H1 (cell line): ENCODE measurements at regions not wholly inside any gene's neighbourhood (a gene's known extent, or its start where the extent isn't known, plus 50 kb on each side); places are given as distances from the start of the nearest gene placed in this dataset.

Experiments
- CTCF ChIA-PET: fragments of 300-600 bp; sonication (Branson Sonifier 250); formaldehyde crosslinking; loops from one replicate; lab custom pipeline; 2021; ENCODE audit not compliant: partially characterized antibody; lab: Charles Lee
- POLR2A ChIA-PET: fragments of 300-600 bp; sonication (Branson Sonifier 250); formaldehyde crosslinking; loops from one replicate; lab custom pipeline; 2021; ENCODE audit warnings: inconsistent platforms; ENCODE audit not compliant: partially characterized antibody; lab: Charles Lee
- DNase-seq, 2 experiments: peaks; one replicate each; pipeline versions ENCODE4 v3.0.0 to v3.0.0-alpha.2; 2010 to 2022; ENCODE audit warnings: low spot score in 2 of 2, low read depth in 1 of 2, mixed read lengths in 1 of 2
- FAIRE-seq: peaks from 2 replicates; lab custom pipeline; 2011; peaks lifted over from hg19 to GRCh38; lab: Jason Lieb, UNC
- H2AFZ ChIP-seq: 2 replicates; pipeline ENCODE4 v1.8.1; 2012; ENCODE audit warnings: low read length, inconsistent platforms
- H2AK5ac ChIP-seq: 2 replicates; pipeline ENCODE4 v1.6.1; 2013; ENCODE audit warnings: low read depth, low read length
- H2BK120ac ChIP-seq: replicated peaks from 2 replicates; pipeline ENCODE3; 2013; ENCODE audit warnings: low read depth, low read length, inconsistent platforms
- H2BK12ac ChIP-seq: 2 replicates; pipeline ENCODE4 v1.6.1; 2013; ENCODE audit warnings: low read depth, low read length
- H2BK15ac ChIP-seq: 2 replicates; pipeline ENCODE4 v1.6.1; 2013; ENCODE audit warnings: low read length
- H2BK20ac ChIP-seq: 2 replicates; pipeline ENCODE4 v1.6.1; 2013; ENCODE audit warnings: low read length
- H2BK5ac ChIP-seq: 2 replicates; pipeline ENCODE4 v1.6.1; 2013; ENCODE audit warnings: low read depth, low read length
- H3K14ac ChIP-seq: 2 replicates; pipeline ENCODE4 v1.6.1; 2013; ENCODE audit warnings: inconsistent platforms; ENCODE audit not compliant: insufficient read length
- H3K18ac ChIP-seq: 2 replicates; pipeline ENCODE4 v1.6.1; 2013; ENCODE audit warnings: low read length; ENCODE audit errors: extremely low read depth
- H3K23ac ChIP-seq: 2 replicates; pipeline ENCODE4 v1.6.1; 2013; ENCODE audit warnings: inconsistent platforms; ENCODE audit not compliant: insufficient read length
- H3K23me2 ChIP-seq: 2 replicates; pipeline ENCODE4 v1.6.1; 2013; ENCODE audit warnings: low read depth, low read length
- H3K27ac ChIP-seq: 2 replicates; pipeline ENCODE4 v1.6.1; 2011; ENCODE audit warnings: low read depth, low read length, inconsistent platforms
- H3K27me3 ChIP-seq, 4 experiments: replicated peaks in 1 of 4; 1 replicate in 1 of 4; 2 replicates in 3 of 4; pipeline versions ENCODE4 v1.6.1 to v1.8.1; 2011 to 2013; ENCODE audit warnings: low read length in 3 of 4, mild to moderate bottlenecking in 3 of 4, inconsistent platforms in 2 of 4, mixed read lengths in 2 of 4, moderate library complexity in 1 of 4; ENCODE audit not compliant: control insufficient read depth in 3 of 4, insufficient read depth in 3 of 4; ENCODE audit errors: extremely low read depth in 1 of 4
- H3K36me3 ChIP-seq, 4 experiments: 2 replicates each; pipeline versions ENCODE4 v1.6.1 to v1.8.1; 2011 to 2013; ENCODE audit warnings: mild to moderate bottlenecking in 4 of 4, low read length in 3 of 4, moderate library complexity in 2 of 4, control low read depth in 1 of 4, inconsistent platforms in 1 of 4; ENCODE audit not compliant: insufficient read depth in 4 of 4, control insufficient read depth in 2 of 4
- H3K4ac ChIP-seq: replicated peaks from 2 replicates; pipeline ENCODE3; 2013; ENCODE audit warnings: low read length, low read depth, mixed read lengths, inconsistent platforms; ENCODE audit not compliant: insufficient read length
- H3K4me1 ChIP-seq, 4 experiments: replicated peaks in 1 of 4; 1 replicate in 1 of 4; 2 replicates in 3 of 4; pipeline versions ENCODE4 v1.6.1 to v1.8.1; 2011 to 2013; ENCODE audit warnings: low read length in 3 of 4, inconsistent platforms in 2 of 4, mixed read lengths in 1 of 4; ENCODE audit not compliant: insufficient read depth in 4 of 4, control insufficient read depth in 3 of 4
- H3K4me2 ChIP-seq, 2 experiments: 2 replicates each; pipeline versions ENCODE4 v1.6.1 to v1.8.1; 2011 to 2013; ENCODE audit warnings: low read depth in 2 of 2, low read length in 2 of 2, control low read depth in 1 of 2, inconsistent platforms in 1 of 2, mild to moderate bottlenecking in 1 of 2; ENCODE audit not compliant: insufficient read depth in 1 of 2
- H3K4me3 ChIP-seq, 4 experiments: fragments of 200-600, 300-600 bp in 1 of 4; sonication (generic), shearing (Covaris generic), sonication (Bioruptor Twin) in 1 of 4; 2 replicates each; pipeline versions ENCODE4 v1.5.1 to v1.8.1; 2011 to 2016; ENCODE audit warnings: low read length in 4 of 4, low read depth in 3 of 4, control low read depth in 2 of 4, inconsistent platforms in 2 of 4, mild to moderate bottlenecking in 2 of 4, mixed read lengths in 1 of 4, moderate library complexity in 1 of 4; ENCODE audit not compliant: insufficient read depth in 2 of 4; ENCODE audit errors: extremely low read depth in 1 of 4
- H3K56ac ChIP-seq: replicated peaks from 2 replicates; pipeline ENCODE3; 2013; ENCODE audit warnings: low read depth, mild to moderate bottlenecking, mixed read lengths, low read length, inconsistent platforms; ENCODE audit not compliant: insufficient read length
- H3K79me1 ChIP-seq: 2 replicates; pipeline ENCODE4 v1.6.1; 2013; ENCODE audit warnings: low read depth, low read length, control low read depth
- H3K79me2 ChIP-seq, 2 experiments: 2 replicates each; pipeline versions ENCODE4 v1.6.1 to v1.8.1; 2012 to 2013; ENCODE audit warnings: low read length in 2 of 2, mild to moderate bottlenecking in 2 of 2, inconsistent platforms in 1 of 2; ENCODE audit not compliant: insufficient read depth in 2 of 2, control insufficient read depth in 1 of 2
- H3K9ac ChIP-seq, 4 experiments: replicated peaks in 1 of 4; 1 replicate in 1 of 4; 2 replicates in 3 of 4; pipeline versions ENCODE4 v1.6.1 to v1.8.1; 2011 to 2013; ENCODE audit warnings: low read depth in 3 of 4, low read length in 3 of 4, control low read depth in 2 of 4, mild to moderate bottlenecking in 2 of 4, moderate library complexity in 2 of 4, inconsistent platforms in 1 of 4; ENCODE audit errors: extremely low read depth in 1 of 4
- H3K9me3 ChIP-seq, 2 experiments: 2 replicates each; pipeline versions ENCODE4 v1.6.1 to v1.8.1; 2012 to 2013; ENCODE audit warnings: mild to moderate bottlenecking in 2 of 2, moderate library complexity in 2 of 2, control low read depth in 1 of 2, inconsistent platforms in 1 of 2, low read depth in 1 of 2, low read length in 1 of 2, mixed read lengths in 1 of 2; ENCODE audit not compliant: insufficient read depth in 2 of 2
- H4K20me1 ChIP-seq, 2 experiments: replicated peaks in 1 of 2; 2 replicates each; pipeline versions ENCODE3 to v1.8.1; 2011 to 2013; ENCODE audit warnings: inconsistent platforms in 2 of 2, low read length in 2 of 2, mild to moderate bottlenecking in 1 of 2; ENCODE audit not compliant: insufficient read depth in 2 of 2, control insufficient read depth in 1 of 2
- H4K5ac ChIP-seq: 2 replicates; pipeline ENCODE4 v1.6.1; 2013; ENCODE audit warnings: low read length, low read depth, mixed read lengths, inconsistent platforms; ENCODE audit not compliant: insufficient read length
- H4K8ac ChIP-seq: 2 replicates; pipeline ENCODE4 v1.8.0; 2013; ENCODE audit warnings: mild to moderate bottlenecking, moderate library complexity, low read length, inconsistent platforms; ENCODE audit not compliant: insufficient read depth; ENCODE audit errors: extremely low read depth
- H4K91ac ChIP-seq: replicated peaks from 2 replicates; pipeline ENCODE3; 2013; ENCODE audit warnings: low read length, mixed read lengths, inconsistent platforms; ENCODE audit not compliant: insufficient read length
- ATF3 ChIP-seq: IDR thresholded peaks from 2 replicates; pipeline ENCODE4 v1.6.1; 2011; ENCODE audit warnings: low read depth, mild to moderate bottlenecking, low read length; ENCODE audit not compliant: insufficient read depth
- BCL11A ChIP-seq, 2 experiments: IDR thresholded peaks; one replicate each; pipeline ENCODE4 v1.6.1; 2011; ENCODE audit warnings: low read depth in 2 of 2, low read length in 2 of 2, mild to moderate bottlenecking in 2 of 2
- CHD2 ChIP-seq: IDR thresholded peaks from 2 replicates; pipeline ENCODE4 v1.6.1; 2012; ENCODE audit warnings: low read length, improper control_type of control experiment
- E2F6 ChIP-seq: IDR thresholded peaks from 2 replicates; pipeline ENCODE4 v1.6.1; 2012; ENCODE audit warnings: inconsistent platforms
- HDAC6 ChIP-seq: IDR thresholded peaks from one replicate; pipeline ENCODE4 v1.7.1; 2012; ENCODE audit warnings: low read depth, mild to moderate bottlenecking, inconsistent platforms, low read length, moderate library complexity
- JUN ChIP-seq: IDR thresholded peaks from 2 replicates; pipeline ENCODE4 v1.6.1; 2011; ENCODE audit warnings: low read depth, mild to moderate bottlenecking, improper control_type of control experiment, low read length
- USF2 ChIP-seq: IDR thresholded peaks from 2 replicates; pipeline ENCODE4 v1.6.1; 2011; ENCODE audit warnings: low read length, improper control_type of control experiment
- TF ChIP-seq, protein P1 (sequence below): IDR thresholded peaks from 2 replicates; pipeline ENCODE4 v1.6.1; 2012; ENCODE audit warnings: low read length, inconsistent platforms

DNA sequence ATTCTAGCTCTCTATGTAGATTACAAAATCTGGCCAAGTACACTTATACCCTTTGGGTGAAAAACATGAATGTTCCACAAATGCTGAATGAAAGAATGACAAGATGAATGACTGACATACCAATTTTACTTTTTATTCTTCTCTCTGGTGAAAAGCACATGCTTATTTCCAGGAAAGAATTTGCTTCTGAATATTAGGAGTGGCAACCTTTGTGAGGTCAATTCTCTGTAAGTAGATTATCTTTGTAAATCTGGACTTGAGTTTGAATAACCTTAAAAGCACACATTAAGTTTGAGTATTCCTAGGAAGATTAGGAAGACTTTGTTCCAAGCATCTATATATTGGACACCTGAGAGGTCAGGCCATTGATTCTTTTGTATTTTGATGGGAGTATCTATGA lies 78.1 kb upstream of the P2RY1 start:
- Histone ChIP-seq H3K56ac (no peak overlapping the region), H2AFZ (no peak overlapping the region), H3K27ac (no peak overlapping the region), H3K4me1 (no peaks in the 10 kb centered on the region), H4K91ac (no peak overlapping the region), H3K27me3 (no peaks in the 10 kb centered on the region), H2BK120ac (no peak overlapping the region), H3K18ac (no peak overlapping the region), H3K23me2 (no peaks in the 10 kb centered on the region), H3K79me2 (no peaks in the 10 kb centered on the region), H4K20me1 (no peaks in the 10 kb centered on the region), H3K79me1 (no peaks in the 10 kb centered on the region), H2BK20ac (no peak overlapping the region), H3K23ac (no peak overlapping the region), H3K4me2 (no peak overlapping the region), H2BK12ac (no peak overlapping the region), H2BK5ac (no peak overlapping the region), H2AK5ac (no peak overlapping the region), H3K9me3 (no peaks in the 10 kb centered on the region), H3K14ac (no peak overlapping the region), H3K36me3 (no peaks in the 10 kb centered on the region), H4K5ac (no peak overlapping the region), H4K8ac (no peak overlapping the region), H3K4ac (no peak overlapping the region), H3K4me3 (no peak overlapping the region), H2BK15ac (no peak overlapping the region), H3K9ac (no peak overlapping the region)
- DNase-seq (no peak), FAIRE-seq (no peak)
- CTCF ChIA-PET, result no interaction called here
- POLR2A ChIA-PET, result no interaction called here
- TF ChIP-seq E2F6 (no peak), USF2 (no peak), HDAC6 (no peak), BCL11A (IDR thresholded peaks at IDR 0.05; ENCODE audit: low read depth in 2 of 2, low read length in 2 of 2) (no peak), JUN (no peak), ATF3 (no peak), CHD2 (no peak)
- TF ChIP-seq, protein P1, sequence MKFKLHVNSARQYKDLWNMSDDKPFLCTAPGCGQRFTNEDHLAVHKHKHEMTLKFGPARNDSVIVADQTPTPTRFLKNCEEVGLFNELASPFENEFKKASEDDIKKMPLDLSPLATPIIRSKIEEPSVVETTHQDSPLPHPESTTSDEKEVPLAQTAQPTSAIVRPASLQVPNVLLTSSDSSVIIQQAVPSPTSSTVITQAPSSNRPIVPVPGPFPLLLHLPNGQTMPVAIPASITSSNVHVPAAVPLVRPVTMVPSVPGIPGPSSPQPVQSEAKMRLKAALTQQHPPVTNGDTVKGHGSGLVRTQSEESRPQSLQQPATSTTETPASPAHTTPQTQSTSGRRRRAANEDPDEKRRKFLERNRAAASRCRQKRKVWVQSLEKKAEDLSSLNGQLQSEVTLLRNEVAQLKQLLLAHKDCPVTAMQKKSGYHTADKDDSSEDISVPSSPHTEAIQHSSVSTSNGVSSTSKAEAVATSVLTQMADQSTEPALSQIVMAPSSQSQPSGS, result no peak
